H9 (cell line): ENCODE measurements at regions not wholly inside any gene's neighbourhood (a gene's known extent, or its start where the extent isn't known, plus 50 kb on each side); places are given as distances from the start of the nearest gene placed in this dataset.

Source experiments
- DNase-seq: peaks from one replicate; pipeline ENCODE4 v3.0.0-alpha.2; 2017
- H2AFZ ChIP-seq: one replicate; pipeline ENCODE4 v1.6.1; 2013; ENCODE audit warnings: mild to moderate bottlenecking, low read length, control low read depth, moderate library complexity
- H2AK5ac ChIP-seq: 2 replicates; pipeline ENCODE4 v1.6.1; 2013; ENCODE audit warnings: low read length, control low read depth, mixed read lengths; ENCODE audit not compliant: insufficient read length
- H2BK120ac ChIP-seq: one replicate; pipeline ENCODE4 v1.6.1; 2013; ENCODE audit warnings: low read depth, mild to moderate bottlenecking, low read length, control low read depth, inconsistent platforms; ENCODE audit not compliant: poor library complexity, severe bottlenecking
- H2BK12ac ChIP-seq: 2 replicates; pipeline ENCODE4 v1.6.1; 2013; ENCODE audit warnings: low read length, control low read depth, mixed read lengths, low read depth; ENCODE audit not compliant: insufficient read length
- H2BK15ac ChIP-seq: 2 replicates; pipeline ENCODE4 v1.6.1; 2013; ENCODE audit warnings: low read depth, low read length, control low read depth
- H2BK20ac ChIP-seq: one replicate; pipeline ENCODE4 v1.6.1; 2013; ENCODE audit warnings: low read depth, mild to moderate bottlenecking, low read length, control low read depth, inconsistent platforms; ENCODE audit not compliant: poor library complexity, severe bottlenecking
- H2BK5ac ChIP-seq: 2 replicates; pipeline ENCODE4 v1.6.1; 2013; ENCODE audit warnings: low read length, control low read depth, mixed read lengths; ENCODE audit not compliant: insufficient read length
- H3K14ac ChIP-seq: 2 replicates; pipeline ENCODE4 v1.6.1; 2013; ENCODE audit warnings: low read length, control low read depth; ENCODE audit not compliant: insufficient read depth
- H3K18ac ChIP-seq: 2 replicates; pipeline ENCODE4 v1.6.1; 2013; ENCODE audit warnings: low read depth, mild to moderate bottlenecking, mixed read lengths, low read length, control low read depth; ENCODE audit not compliant: insufficient read length
- H3K23ac ChIP-seq: 2 replicates; pipeline ENCODE4 v1.6.1; 2013; ENCODE audit warnings: low read length, control low read depth, mixed read lengths, low read depth; ENCODE audit not compliant: insufficient read length
- H3K23me2 ChIP-seq: 2 replicates; pipeline ENCODE4 v1.6.1; 2013; ENCODE audit warnings: low read depth, mild to moderate bottlenecking, mixed read lengths, low read length, control low read depth; ENCODE audit not compliant: insufficient read length, poor library complexity, severe bottlenecking
- H3K27ac ChIP-seq: 2 replicates; pipeline ENCODE4 v1.5.1; 2013; ENCODE audit warnings: low read length, control low read depth, mixed read lengths, low read depth; ENCODE audit not compliant: insufficient read length
- H3K27me3 ChIP-seq: 2 replicates; pipeline ENCODE4 v1.6.1; 2013; ENCODE audit warnings: low read length, control low read depth, inconsistent platforms; ENCODE audit not compliant: insufficient read depth
- H3K4ac ChIP-seq: 2 replicates; pipeline ENCODE4 v1.6.1; 2013; ENCODE audit warnings: low read depth, mild to moderate bottlenecking, control low read depth, inconsistent platforms, low read length, moderate library complexity
- H3K4me1 ChIP-seq: 2 replicates; pipeline ENCODE4 v1.6.1; 2013; ENCODE audit warnings: low read length, control low read depth, inconsistent platforms; ENCODE audit not compliant: insufficient read depth
- H3K4me2 ChIP-seq: 2 replicates; pipeline ENCODE4 v1.6.1; 2013; ENCODE audit warnings: low read length, control low read depth, mixed read lengths; ENCODE audit not compliant: insufficient read length, insufficient read depth
- H3K56ac ChIP-seq: 2 replicates; pipeline ENCODE4 v1.6.1; 2013; ENCODE audit warnings: low read depth, mild to moderate bottlenecking, mixed read lengths, low read length, control low read depth; ENCODE audit not compliant: insufficient read length
- H3K79me1 ChIP-seq: 2 replicates; pipeline ENCODE4 v1.6.1; 2013; ENCODE audit warnings: low read depth, mild to moderate bottlenecking, moderate library complexity, low read length, control low read depth, inconsistent platforms; ENCODE audit not compliant: insufficient read depth, poor library complexity, severe bottlenecking
- H3K79me2 ChIP-seq: 2 replicates; pipeline ENCODE4 v1.6.1; 2013; ENCODE audit warnings: low read length, control low read depth, inconsistent platforms; ENCODE audit not compliant: insufficient read depth
- H3K9ac ChIP-seq: 2 replicates; pipeline ENCODE4 v1.6.1; 2013; ENCODE audit warnings: low read length, control low read depth, mixed read lengths; ENCODE audit not compliant: insufficient read length; ENCODE audit errors: extremely low read depth
- H3K9me3 ChIP-seq: one replicate; pipeline ENCODE4 v1.6.1; 2013; ENCODE audit warnings: low read depth, low read length, inconsistent platforms; ENCODE audit not compliant: control insufficient read depth
- H3T11ph ChIP-seq: one replicate; pipeline ENCODE4 v1.6.1; 2013; ENCODE audit warnings: mild to moderate bottlenecking, low read length, control low read depth, inconsistent platforms
- H4K20me1 ChIP-seq: one replicate; pipeline ENCODE4 v1.6.1; 2013; ENCODE audit not compliant: control insufficient read depth, insufficient read length, insufficient read depth
- H4K5ac ChIP-seq: 2 replicates; pipeline ENCODE4 v1.6.1; 2013; ENCODE audit warnings: low read depth, mild to moderate bottlenecking, mixed read lengths, low read length, control low read depth; ENCODE audit not compliant: insufficient read length
- H4K8ac ChIP-seq: replicated peaks from 2 replicates; pipeline ENCODE4 v1.6.1; 2013; ENCODE audit warnings: low read length, control low read depth, mixed read lengths, low read depth; ENCODE audit not compliant: insufficient read length
- H4K91ac ChIP-seq: 2 replicates; pipeline ENCODE4 v1.6.1; 2013; ENCODE audit warnings: low read depth, mild to moderate bottlenecking, moderate library complexity, mixed read lengths, low read length, control low read depth; ENCODE audit not compliant: insufficient read length
- H3K27ac Mint-ChIP-seq, 3 experiments: 2 replicates in 2 of 3; 3 replicates in 1 of 3; pipeline ENCODE4 v1.8.0; 2020 to 2021; ENCODE audit warnings: mixed read lengths in 3 of 3, mild to moderate bottlenecking in 1 of 3, moderate library complexity in 1 of 3
- H3K27me3 Mint-ChIP-seq: 2 replicates; pipeline ENCODE4 v1.8.0; 2021; ENCODE audit warnings: low read depth, mild to moderate bottlenecking, moderate library complexity, mixed read lengths
- H3K36me3 Mint-ChIP-seq, 3 experiments: 2 replicates in 2 of 3; 3 replicates in 1 of 3; pipeline ENCODE4 v1.8.0; 2020 to 2021; ENCODE audit warnings: low read depth in 3 of 3, mixed read lengths in 3 of 3; ENCODE audit not compliant: insufficient read depth in 1 of 3
- H3K4me1 Mint-ChIP-seq, 2 experiments: 2 replicates each; pipeline ENCODE4 v1.8.0; 2020; ENCODE audit warnings: mixed read lengths in 2 of 2
- H3K4me3 Mint-ChIP-seq, 2 experiments: 2 replicates in 1 of 2; 3 replicates in 1 of 2; pipeline ENCODE4 v1.8.0; 2020 to 2021; ENCODE audit warnings: mild to moderate bottlenecking in 2 of 2, mixed read lengths in 2 of 2, moderate library complexity in 1 of 2
- H3K9me3 Mint-ChIP-seq, 2 experiments: 2 replicates in 1 of 2; 3 replicates in 1 of 2; pipeline ENCODE4 v1.8.0; 2020; ENCODE audit warnings: mild to moderate bottlenecking in 2 of 2, mixed read lengths in 2 of 2, moderate library complexity in 1 of 2
- CTCF ChIP-seq: fragments of 200-600 bp; sonication (generic); conservative IDR thresholded peaks from 3 replicates; pipeline ENCODE4 v1.8.0; 2021; ENCODE audit warnings: antibody characterized with exemption, mild to moderate bottlenecking

- Histone ChIP-seq H3K4me2 (no peak overlapping the region), H3K79me1 (no peaks in the 10 kb centered on the region), H2BK120ac (no peak overlapping the region), H3K27ac (no peak overlapping the region), H3T11ph (no peak overlapping the region), H4K5ac (no peak overlapping the region), H3K18ac (no peak overlapping the region), H3K4ac (no peak overlapping the region), H2BK20ac (no peak overlapping the region), H3K9ac (no peak overlapping the region), H3K27me3 (no peaks in the 10 kb centered on the region), H2BK12ac (no peak overlapping the region), H2BK5ac (no peak overlapping the region), H3K23ac (no peak overlapping the region), H4K20me1 (no peaks in the 10 kb centered on the region), H3K9me3 (no peaks in the 10 kb centered on the region), H2AK5ac (no peak overlapping the region), H3K23me2 (no peaks in the 10 kb centered on the region), H3K79me2 (no peaks in the 10 kb centered on the region; the same call in 1 of the 2 replicates), H4K91ac (no peak overlapping the region), H3K4me1 (peaks cover 3% of the 10 kb centered on the region; the same call in 1 of the 2 replicates), H3K56ac (no peak overlapping the region), H4K8ac (no peak overlapping the region), H2AFZ (no peak overlapping the region), H2BK15ac (no peak overlapping the region), H3K14ac (no peak overlapping the region)
- Mint-ChIP-seq H3K9me3 (no peaks in the 10 kb centered on the region), H3K4me1 (peaks cover 19 to 30% of the 10 kb centered on the region in 2 experiments), H3K27me3 (no peaks in the 10 kb centered on the region), H3K4me3 (no peak overlapping the region), H3K27ac (no peak overlapping the region), H3K36me3 (no peaks in the 10 kb centered on the region; a peak in 1 of 7 replicates)
- DNase-seq = no peak
- no peak for TF ChIP-seq CTCF
Observed at GRCh38 chr18:39730606-39731005, 2165.0 kb upstream of the CELF4 start.
